DND-41 (cell line): ENCODE measurements at regions not wholly inside any gene's neighbourhood (a gene's known extent, or its start where the extent isn't known, plus 50 kb on each side); places are given as distances from the start of the nearest gene placed in this dataset.

Source experiments
- EZH2 ChIP-seq: IDR thresholded peaks from 3 replicates; pipeline ENCODE4 v1.6.1; 2012; ENCODE audit warnings: borderline replicate concordance, low read depth, mild to moderate bottlenecking, moderate library complexity, low read length, inconsistent platforms; ENCODE audit not compliant: severe bottlenecking
- TF ChIP-seq, protein P1 (sequence below): IDR thresholded peaks from 2 replicates; pipeline ENCODE4 v1.5.1; 2012; ENCODE audit warnings: borderline replicate concordance, low read length, moderate library complexity, mild to moderate bottlenecking; ENCODE audit not compliant: poor library complexity, severe bottlenecking; ENCODE audit errors: extremely low read depth

DNA sequence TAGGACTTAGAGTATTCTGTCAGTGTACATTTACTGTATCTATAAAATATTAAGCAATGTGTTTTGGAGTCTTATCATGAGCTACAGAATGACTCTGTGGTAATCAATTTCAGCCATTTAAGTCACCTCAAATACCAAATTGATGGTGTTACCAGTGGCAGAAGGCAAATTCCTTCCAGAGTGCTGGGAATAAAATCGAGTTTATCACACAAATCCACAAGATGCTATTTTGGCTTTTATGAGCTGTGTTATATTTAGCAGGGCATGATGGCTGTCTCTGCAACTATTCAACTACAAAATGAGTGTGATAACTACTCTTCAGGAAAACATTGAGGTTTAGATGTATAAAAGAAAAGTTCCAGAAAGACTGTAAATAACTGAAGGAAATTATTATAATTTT, 78.2 kb downstream of the AREG start:
- TF ChIP-seq, protein P1, sequence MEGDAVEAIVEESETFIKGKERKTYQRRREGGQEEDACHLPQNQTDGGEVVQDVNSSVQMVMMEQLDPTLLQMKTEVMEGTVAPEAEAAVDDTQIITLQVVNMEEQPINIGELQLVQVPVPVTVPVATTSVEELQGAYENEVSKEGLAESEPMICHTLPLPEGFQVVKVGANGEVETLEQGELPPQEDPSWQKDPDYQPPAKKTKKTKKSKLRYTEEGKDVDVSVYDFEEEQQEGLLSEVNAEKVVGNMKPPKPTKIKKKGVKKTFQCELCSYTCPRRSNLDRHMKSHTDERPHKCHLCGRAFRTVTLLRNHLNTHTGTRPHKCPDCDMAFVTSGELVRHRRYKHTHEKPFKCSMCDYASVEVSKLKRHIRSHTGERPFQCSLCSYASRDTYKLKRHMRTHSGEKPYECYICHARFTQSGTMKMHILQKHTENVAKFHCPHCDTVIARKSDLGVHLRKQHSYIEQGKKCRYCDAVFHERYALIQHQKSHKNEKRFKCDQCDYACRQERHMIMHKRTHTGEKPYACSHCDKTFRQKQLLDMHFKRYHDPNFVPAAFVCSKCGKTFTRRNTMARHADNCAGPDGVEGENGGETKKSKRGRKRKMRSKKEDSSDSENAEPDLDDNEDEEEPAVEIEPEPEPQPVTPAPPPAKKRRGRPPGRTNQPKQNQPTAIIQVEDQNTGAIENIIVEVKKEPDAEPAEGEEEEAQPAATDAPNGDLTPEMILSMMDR = no peak
- no peak for TF ChIP-seq EZH2
